HepG2 (cell line): ENCODE measurements at regions not wholly inside any gene's neighbourhood (a gene's known extent, or its start where the extent isn't known, plus 50 kb on each side); places are given as distances from the start of the nearest gene placed in this dataset.

Source experiments
- CEBPB ChIP-seq: IDR thresholded peaks from 2 replicates; pipeline ENCODE4 v1.6.1; 2011; ENCODE audit warnings: low read depth, low read length, improper control_type of control experiment, borderline replicate concordance
- EZH2 ChIP-seq: conservative IDR thresholded peaks from 2 replicates; pipeline ENCODE4 v1.6.1; 2012; ENCODE audit warnings: mild to moderate bottlenecking, low read depth, low read length, moderate library complexity
- GATAD2A ChIP-seq: IDR thresholded peaks from 2 replicates; pipeline ENCODE4 v1.6.1; 2016
- JUND ChIP-seq: sonication (generic); formaldehyde crosslinking; IDR thresholded peaks from 2 replicates; pipeline ENCODE4 v1.8.0; 2022; ENCODE audit warnings: mild to moderate bottlenecking, missing genetic modification reagents
- PBX3 ChIP-seq: sonication (generic); formaldehyde crosslinking; IDR thresholded peaks from 2 replicates; pipeline ENCODE4 v1.8.1; 2023; ENCODE audit warnings: missing genetic modification reagents, inconsistent platforms, borderline replicate concordance
- REST ChIP-seq, 2 experiments: IDR thresholded peaks; 2 replicates each; pipeline ENCODE4 v1.6.1; 2011 to 2012; ENCODE audit warnings: low read length in 2 of 2, borderline replicate concordance in 1 of 2, low read depth in 1 of 2, mild to moderate bottlenecking in 1 of 2, moderate library complexity in 1 of 2
- RXRA ChIP-seq: sonication (generic); formaldehyde crosslinking; IDR thresholded peaks from 2 replicates; pipeline ENCODE4 v1.5.1; 2020; ENCODE audit warnings: missing genetic modification reagents
- ZBTB38 ChIP-seq: sonication (generic); formaldehyde crosslinking; IDR thresholded peaks from 2 replicates; pipeline ENCODE4 v1.5.1; 2020; ENCODE audit warnings: mild to moderate bottlenecking, missing genetic modification reagents
- ZNF543 ChIP-seq: sonication (generic); formaldehyde crosslinking; IDR thresholded peaks from 2 replicates; pipeline ENCODE4 v1.4.0; 2020; ENCODE audit warnings: mild to moderate bottlenecking, missing genetic modification reagents
- ZNF549 ChIP-seq: sonication (generic); formaldehyde crosslinking; IDR thresholded peaks from 2 replicates; pipeline ENCODE4 v1.5.0; 2020; ENCODE audit warnings: missing genetic modification reagents

- no peak for TF ChIP-seq PBX3 (CRISPR knock-in tag)
- no peak for TF ChIP-seq REST (IDR thresholded peaks at IDR 0.05; ENCODE audit: borderline replicate concordance in 1 of 2, low read depth in 1 of 2, low read length in 2 of 2)
- no peak for TF ChIP-seq RXRA (CRISPR knock-in tag)
- TF ChIP-seq EZH2 = no peak
- no peak for TF ChIP-seq ZBTB38 (CRISPR knock-in tag)
- TF ChIP-seq CEBPB = no peak
- TF ChIP-seq JUND = no peak
- TF ChIP-seq GATAD2A (CRISPR knock-in tag) = no peak
- TF ChIP-seq ZNF543 (CRISPR knock-in tag) = no peak
- no peak for TF ChIP-seq ZNF549 (CRISPR knock-in tag)
Measured at GRCh38 chr4:10856271-10856782, 171.8 kb upstream of the CLNK start.
